GM20000 (cell line): ENCODE measurements at regions not wholly inside any gene's neighbourhood (a gene's known extent, or its start where the extent isn't known, plus 50 kb on each side); places are given as distances from the start of the nearest gene placed in this dataset.

Experiments used
- DNase-seq: peaks from one replicate; pipeline ENCODE4 v3.0.0; 2012; ENCODE audit warnings: low spot score
- CTCF ChIP-seq: IDR thresholded peaks from 2 replicates; pipeline ENCODE4 v1.5.1; 2012; ENCODE audit warnings: mild to moderate bottlenecking, control low read depth; ENCODE audit errors: extremely low read depth, missing control alignments

GRCh38 chr4:20627866-20628265, 72.4 kb upstream of the PACRGL start:
- TF ChIP-seq CTCF, result no peak
- no peak for DNase-seq

GRCh38 chr4:20629186-20630106, 70.8 kb upstream of the PACRGL start:
- no peak for TF ChIP-seq CTCF

DNA sequence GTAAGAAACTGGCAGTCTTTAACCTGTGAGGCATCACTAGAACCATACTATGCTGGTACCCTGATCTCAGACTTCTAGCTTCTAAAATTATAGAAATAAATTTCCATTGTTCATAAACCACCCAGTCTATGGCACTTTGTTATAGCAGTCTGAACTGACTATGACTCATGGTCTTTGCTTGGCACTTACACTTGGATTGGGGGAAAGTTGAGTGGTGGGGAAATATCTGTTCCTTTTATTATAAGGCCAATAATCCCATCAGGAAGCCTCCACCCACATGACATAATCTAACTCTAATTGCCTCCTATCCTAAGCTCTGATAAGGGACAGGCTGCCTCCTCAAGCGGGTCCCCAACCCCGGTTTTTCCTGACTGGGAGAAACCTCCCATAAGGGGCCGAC, 61.4 kb upstream of the PACRGL start:
- DNase-seq, result no peak
- no peak for TF ChIP-seq CTCF

More at GRCh38 chr4:20629186-20630106, 70.8 kb upstream of the PACRGL start:
- no peak for DNase-seq

DNA sequence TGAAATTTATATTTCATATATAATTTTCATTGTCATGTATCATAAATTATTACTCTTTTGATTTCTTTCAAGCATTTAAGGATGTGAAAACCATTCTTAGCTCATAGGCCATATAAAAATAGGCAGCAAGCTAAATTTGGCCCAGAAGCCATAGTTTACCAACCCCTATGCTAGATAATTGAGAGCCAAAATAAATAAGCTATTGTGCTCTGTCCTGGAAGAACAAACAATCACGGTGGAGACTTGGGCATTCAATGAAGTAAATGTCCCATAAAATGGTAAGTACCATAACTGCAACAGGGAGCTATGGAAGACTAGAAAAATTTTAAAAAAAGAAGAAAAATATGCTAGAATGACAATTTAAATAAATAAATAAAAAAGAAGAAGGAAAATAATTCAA, 60.9 kb upstream of the PACRGL start:
- no peak for DNase-seq
- TF ChIP-seq CTCF, result no peak

DNA sequence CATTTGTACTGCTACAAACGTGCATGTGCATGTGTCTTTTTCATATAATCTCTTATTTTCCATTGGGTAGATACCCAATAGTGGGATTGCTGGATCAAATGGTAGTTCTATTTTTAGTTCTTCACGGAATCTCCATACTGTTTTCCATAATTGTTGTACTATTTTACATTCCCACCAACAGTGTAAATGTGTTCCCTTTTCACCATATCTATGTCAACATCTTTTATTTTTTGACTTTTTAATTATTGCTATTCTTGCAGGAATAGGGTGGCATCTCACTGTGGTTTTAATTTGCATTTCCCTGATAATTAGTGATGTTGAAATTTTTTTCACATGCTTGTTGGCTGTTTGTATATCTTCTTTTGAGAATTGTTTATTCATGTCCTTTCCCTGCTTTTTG, 59.3 kb upstream of the PACRGL start:
- no peak for TF ChIP-seq CTCF
- no peak for DNase-seq

- DNase-seq, result no peak
- TF ChIP-seq CTCF, result no peak
These were observed 58.3 kb upstream of the PACRGL start for GRCh38 chr4:20641976-20642375.

GRCh38 chr4:20643631-20644030, 56.6 kb upstream of the PACRGL start:
- no peak for TF ChIP-seq CTCF
- no peak for DNase-seq
